HG03442 (cell line): ENCODE measurements at regions not wholly inside any gene's neighbourhood (a gene's known extent, or its start where the extent isn't known, plus 50 kb on each side); places are given as distances from the start of the nearest gene placed in this dataset.
"Not testable (repeated sequence)": the region's sequence is repeated elsewhere in the genome, so short reads cannot be mapped to it uniquely, and the experiment has no call there.

ENCODE experiments used
- ATAC-seq: cut with Tn5 transposase; IDR thresholded peaks from one replicate; pipeline ENCODE4 v1.9.1; 2021; ENCODE audit warnings: mild to moderate bottlenecking, moderate library complexity; ENCODE audit not compliant: unreplicated experiment

GRCh38 chr16:59688006-59688405 lies 953.9 kb upstream of the GOT2 start:
- no peak for ATAC-seq

GRCh38 chr16:59686405-59686804 lies 952.3 kb upstream of the GOT2 start:
- ATAC-seq = no peak

- ATAC-seq = no peak
These were observed 950.8 kb upstream of the GOT2 start for GRCh38 chr16:59684911-59685310.

- no peak for ATAC-seq
These were observed 949.6 kb upstream of the GOT2 start for GRCh38 chr16:59683709-59684108.

GRCh38 chr16:59665618-59666220 lies 931.6 kb upstream of the GOT2 start:
- ATAC-seq = no peak

GRCh38 chr16:59658572-59658971 lies 924.5 kb upstream of the GOT2 start:
- no peak for ATAC-seq

- ATAC-seq = no peak
These were observed 920.9 kb upstream of the GOT2 start for GRCh38 chr16:59655031-59655430.

- ATAC-seq = no peak
These were observed 920.3 kb upstream of the GOT2 start for GRCh38 chr16:59654455-59654854.

- ATAC-seq = no peak
These were observed 917.5 kb upstream of the GOT2 start for GRCh38 chr16:59651662-59652061.

GRCh38 chr16:59645194-59645593 lies 911.1 kb upstream of the GOT2 start:
- ATAC-seq = no peak

- no peak for ATAC-seq
These were observed 901.6 kb upstream of the GOT2 start for GRCh38 chr16:59635674-59636073.

GRCh38 chr16:59634951-59635350 lies 900.8 kb upstream of the GOT2 start:
- no peak for ATAC-seq

- ATAC-seq = no peak
These were observed 900.0 kb upstream of the GOT2 start for GRCh38 chr16:59634004-59634579.

GRCh38 chr16:59632276-59632855 lies 898.2 kb upstream of the GOT2 start:
- no peak for ATAC-seq

- ATAC-seq = not testable (repeated sequence)
These were observed 890.3 kb upstream of the GOT2 start for GRCh38 chr16:59624381-59624780.

- ATAC-seq = no peak
These were observed 880.5 kb upstream of the GOT2 start for GRCh38 chr16:59614466-59615240.

- not testable (repeated sequence) for ATAC-seq
These were observed 878.9 kb upstream of the GOT2 start for GRCh38 chr16:59612910-59613620.

- no peak for ATAC-seq
These were observed 878.0 kb upstream of the GOT2 start for GRCh38 chr16:59612094-59612493.

- no peak for ATAC-seq
These were observed 877.4 kb upstream of the GOT2 start for GRCh38 chr16:59611556-59611955.

GRCh38 chr16:59605706-59606105 lies 871.6 kb upstream of the GOT2 start:
- ATAC-seq = no peak

GRCh38 chr16:59604354-59604753 lies 870.2 kb upstream of the GOT2 start:
- no peak for ATAC-seq
